ENCODE measurements at regions not wholly inside any gene's neighbourhood (a gene's known extent, or its start where the extent isn't known, plus 50 kb on each side); places are given as distances from the start of the nearest gene placed in this dataset.

DNA sequence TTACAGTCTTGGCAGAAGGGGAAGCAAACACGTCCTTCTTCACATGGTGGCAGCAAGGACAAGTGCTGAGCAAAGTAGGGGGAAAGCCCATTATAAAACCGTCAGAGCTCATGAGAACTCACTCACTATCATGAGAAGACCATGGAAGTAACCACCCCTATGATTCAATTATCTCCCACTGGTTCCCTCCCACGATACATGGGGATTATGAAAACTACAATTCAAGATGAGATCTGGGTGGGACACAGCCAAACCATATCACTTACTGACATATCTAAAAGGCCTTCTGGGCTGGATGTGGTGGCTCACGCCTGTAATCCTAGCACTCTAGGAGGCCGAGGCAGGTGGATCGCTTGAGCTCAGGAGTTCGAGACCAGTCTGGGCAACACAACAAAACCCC, 117.1 kb upstream of the USP9X start:
- TF ChIP-seq CTCF (IDR thresholded peaks at IDR 0.05; ENCODE audit: insufficient read depth, low read depth, low read length) (no peak), EZH2 (IDR thresholded peaks at IDR 0.05; ENCODE audit: insufficient read depth, low read length) (no peak)
